GM18858 (cell line): ENCODE measurements at regions not wholly inside any gene's neighbourhood (a gene's known extent, or its start where the extent isn't known, plus 50 kb on each side); places are given as distances from the start of the nearest gene placed in this dataset.

Experiments
- ATAC-seq: cut with Tn5 transposase; IDR thresholded peaks from one replicate; pipeline ENCODE4 v1.9.1; 2021; ENCODE audit not compliant: unreplicated experiment

- no peak for ATAC-seq
Observed at GRCh38 chr1:199716729-199717128, 310.8 kb upstream of the NR5A2 start.

- no peak for ATAC-seq
Observed at GRCh38 chr1:199719156-199719842, 308.2 kb upstream of the NR5A2 start.

GRCh38 chr1:199720496-199720895 lies 307.0 kb upstream of the NR5A2 start:
- no peak for ATAC-seq

- no peak for ATAC-seq
Observed at GRCh38 chr1:199721001-199721400, 306.5 kb upstream of the NR5A2 start.

GRCh38 chr1:199723250-199723956 lies 304.1 kb upstream of the NR5A2 start:
- no peak for ATAC-seq

GRCh38 chr1:199724049-199724448 lies 303.5 kb upstream of the NR5A2 start:
- ATAC-seq, result no peak

- peak; percentile 65 for ATAC-seq
Observed at GRCh38 chr1:199725002-199725565, 302.4 kb upstream of the NR5A2 start.

- no peak for ATAC-seq
Observed at GRCh38 chr1:199727682-199728081, 299.8 kb upstream of the NR5A2 start.

- ATAC-seq, result no peak
Observed at GRCh38 chr1:199728345-199728744, 299.2 kb upstream of the NR5A2 start.

- ATAC-seq, result no peak
Observed at GRCh38 chr1:199733125-199733524, 294.4 kb upstream of the NR5A2 start.

GRCh38 chr1:199734186-199734585 lies 293.3 kb upstream of the NR5A2 start:
- ATAC-seq, result no peak

GRCh38 chr1:199735660-199736059 lies 291.9 kb upstream of the NR5A2 start:
- no peak for ATAC-seq

GRCh38 chr1:199736646-199737045 lies 290.9 kb upstream of the NR5A2 start:
- no peak for ATAC-seq

- no peak for ATAC-seq
Observed at GRCh38 chr1:199741586-199741985, 285.9 kb upstream of the NR5A2 start.

- no peak for ATAC-seq
Observed at GRCh38 chr1:199742547-199742946, 285.0 kb upstream of the NR5A2 start.

GRCh38 chr1:199743227-199743626 lies 284.3 kb upstream of the NR5A2 start:
- no peak for ATAC-seq

- ATAC-seq, result no peak
Observed at GRCh38 chr1:199746666-199747384, 280.7 kb upstream of the NR5A2 start.

- no peak for ATAC-seq
Observed at GRCh38 chr1:199747984-199748383, 279.5 kb upstream of the NR5A2 start.

- no peak for ATAC-seq
Observed at GRCh38 chr1:199751506-199751905, 276.0 kb upstream of the NR5A2 start.

GRCh38 chr1:199751962-199752687 lies 275.4 kb upstream of the NR5A2 start:
- ATAC-seq, result no peak

GRCh38 chr1:199752688-199753027 lies 274.9 kb upstream of the NR5A2 start:
- no peak for ATAC-seq
